IPS-NIHi7 (cell line): ENCODE measurements at regions not wholly inside any gene's neighbourhood (a gene's known extent, or its start where the extent isn't known, plus 50 kb on each side); places are given as distances from the start of the nearest gene placed in this dataset.

Experiments used
- DNase-seq: peaks from one replicate; pipeline ENCODE4 v3.0.0; 2012; ENCODE audit warnings: mixed read lengths; ENCODE audit errors: extremely low spot score

DNA sequence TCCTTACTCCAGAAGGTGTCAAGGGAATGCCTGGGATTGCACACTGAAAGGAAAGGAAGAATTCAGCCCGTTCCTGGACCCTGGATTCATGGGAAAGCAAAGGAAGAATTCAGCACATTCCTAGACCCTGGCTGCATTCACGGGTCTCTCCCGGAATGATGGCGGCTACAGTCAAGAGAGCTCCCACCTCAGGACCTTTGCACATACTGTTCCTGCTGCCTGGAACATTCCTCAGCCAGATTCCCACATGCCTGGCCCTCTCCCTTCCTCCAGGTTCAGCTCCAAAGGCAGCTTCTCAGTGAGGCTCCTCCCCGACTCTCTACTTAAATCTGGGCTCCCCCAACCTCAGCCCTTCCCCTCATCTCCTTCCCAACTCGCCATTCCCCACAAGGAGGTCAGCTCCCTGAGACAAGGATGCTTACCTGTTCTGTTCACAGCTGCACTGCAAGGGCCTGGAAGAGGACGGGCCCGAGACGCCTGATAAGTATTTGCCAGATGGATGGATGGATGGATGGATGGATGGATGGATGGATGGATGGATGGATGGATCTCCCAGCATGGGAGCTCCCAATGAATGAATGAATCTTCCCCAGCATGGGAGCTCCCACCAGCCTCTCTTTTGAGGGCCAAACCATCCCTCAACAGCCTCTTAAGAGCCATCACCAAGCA is 77.4 kb downstream of the NCOR2 start:
- no peak for DNase-seq

DNA sequence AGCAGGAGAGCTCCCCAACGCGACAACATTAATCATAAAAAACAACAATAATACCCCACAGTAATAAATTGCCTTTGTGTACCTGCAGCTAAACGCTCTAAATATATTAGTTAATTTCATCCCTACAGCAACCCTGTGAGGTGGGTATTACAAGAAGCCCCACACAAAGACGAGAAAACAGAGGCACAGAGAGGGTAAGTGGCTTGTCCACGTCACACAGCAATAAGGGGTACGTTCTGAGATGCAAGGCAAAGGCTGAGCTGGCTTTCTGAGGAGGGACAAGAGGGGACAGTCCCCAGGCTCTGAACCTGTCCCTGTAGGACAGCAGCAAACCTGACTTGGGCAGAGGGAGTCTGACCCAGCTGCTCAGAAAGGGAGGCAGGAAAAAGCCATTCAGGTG is 78.2 kb downstream of the NCOR2 start:
- DNase-seq, result no peak

DNA sequence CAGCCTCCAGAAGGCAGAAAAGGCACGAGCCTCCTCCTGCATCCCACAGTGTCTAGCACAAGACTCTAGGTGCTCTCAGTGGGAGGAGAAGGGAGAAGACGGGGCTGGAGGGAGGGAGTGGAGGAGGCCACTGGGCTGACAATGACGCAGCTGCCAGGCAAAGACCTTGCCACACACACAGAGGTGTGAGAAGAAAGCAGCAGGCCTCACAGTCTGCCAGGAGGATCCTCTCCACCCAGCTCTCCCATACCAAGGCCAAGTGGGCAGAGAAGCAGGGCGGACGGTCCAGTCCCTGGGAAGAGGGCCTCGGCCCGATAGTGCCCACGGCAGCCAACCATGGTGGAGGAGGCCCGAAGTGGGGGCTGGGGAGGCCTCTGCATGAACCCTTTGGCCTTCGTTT is 78.9 kb downstream of the NCOR2 start:
- DNase-seq, result no peak

DNA sequence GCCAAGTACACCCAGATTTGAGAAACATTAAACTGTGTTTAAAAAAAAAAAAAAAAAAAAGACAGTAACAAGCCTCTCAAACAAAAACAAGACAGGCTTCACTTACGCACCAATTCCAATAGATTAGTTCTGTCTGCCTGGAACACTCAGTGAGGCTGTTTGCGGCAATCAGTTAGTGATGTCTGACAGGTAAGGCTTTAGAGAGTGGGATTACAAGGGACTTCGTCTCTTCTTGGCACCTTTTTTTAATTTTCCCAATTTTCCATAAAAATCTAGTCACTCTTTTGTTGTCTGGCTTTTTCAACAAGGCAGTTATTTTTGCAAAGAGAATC is 79.6 kb downstream of the NCOR2 start:
- DNase-seq, result no peak

DNA sequence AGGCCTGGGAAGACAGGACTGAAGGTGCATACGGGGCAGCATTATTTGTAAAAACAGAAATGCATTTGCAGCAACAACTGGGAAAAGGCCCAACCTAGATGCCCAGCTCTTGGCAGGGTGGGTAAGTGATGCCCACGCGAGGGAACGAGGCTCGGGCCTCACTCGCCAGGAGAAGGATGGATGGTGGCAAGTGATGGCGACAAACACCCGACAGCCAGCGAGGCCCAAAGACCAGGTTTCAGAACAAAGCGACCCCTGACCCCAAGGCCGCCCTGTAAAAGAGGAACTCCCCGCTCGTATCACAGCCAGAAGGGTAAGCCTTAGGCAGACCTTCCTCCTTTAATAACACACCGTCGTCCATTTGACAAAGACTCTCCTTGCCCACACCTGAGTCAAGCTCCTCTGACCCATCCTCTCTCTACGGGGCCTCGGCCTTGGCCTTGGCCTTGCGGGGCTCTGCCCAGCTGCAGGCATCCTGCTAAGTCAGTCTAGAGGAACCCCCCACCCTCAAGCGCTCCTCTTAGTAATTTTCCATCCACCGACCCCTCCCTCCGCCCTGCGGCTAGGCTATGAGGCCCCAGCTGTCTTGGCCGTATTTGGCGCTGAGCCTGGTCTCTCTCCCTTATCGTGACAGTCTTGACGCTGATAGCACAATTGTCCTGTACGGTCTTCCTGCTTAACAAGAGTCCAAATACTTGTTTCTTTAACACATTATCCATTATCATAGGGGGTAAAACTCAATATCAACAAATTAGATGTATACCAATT is 80.2 kb downstream of the NCOR2 start:
- DNase-seq, result no peak

DNA sequence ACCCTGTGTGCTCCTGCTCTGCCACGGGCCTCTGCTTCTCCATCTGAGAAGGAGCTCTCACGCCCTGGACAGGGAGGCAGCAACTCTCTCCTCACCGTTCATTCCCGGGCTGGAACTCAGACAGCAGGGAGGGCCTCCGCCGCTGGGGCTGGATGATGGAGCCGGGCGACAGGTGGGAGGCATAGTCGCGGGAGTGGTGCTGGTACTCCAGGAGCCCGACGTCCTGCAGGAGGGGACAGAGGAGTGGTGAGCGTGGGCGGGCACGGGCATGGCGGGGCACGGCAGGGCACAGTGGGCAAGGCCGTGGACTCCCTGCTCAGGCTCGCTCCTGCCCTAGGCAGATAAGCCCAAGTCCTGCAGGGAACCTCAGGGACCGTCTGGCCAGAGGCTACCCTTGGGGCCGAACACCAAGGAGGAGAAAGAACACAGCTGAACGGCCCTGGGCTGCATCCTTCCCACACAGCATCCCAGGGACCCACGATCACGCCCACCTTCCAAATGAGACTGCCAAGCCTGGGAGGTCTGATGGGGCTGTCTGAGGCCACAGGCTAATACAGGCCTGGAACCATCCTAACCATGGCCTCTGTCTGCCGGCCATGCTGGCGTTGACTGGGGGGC is 81.0 kb downstream of the NCOR2 start:
- DNase-seq, result no peak

DNA sequence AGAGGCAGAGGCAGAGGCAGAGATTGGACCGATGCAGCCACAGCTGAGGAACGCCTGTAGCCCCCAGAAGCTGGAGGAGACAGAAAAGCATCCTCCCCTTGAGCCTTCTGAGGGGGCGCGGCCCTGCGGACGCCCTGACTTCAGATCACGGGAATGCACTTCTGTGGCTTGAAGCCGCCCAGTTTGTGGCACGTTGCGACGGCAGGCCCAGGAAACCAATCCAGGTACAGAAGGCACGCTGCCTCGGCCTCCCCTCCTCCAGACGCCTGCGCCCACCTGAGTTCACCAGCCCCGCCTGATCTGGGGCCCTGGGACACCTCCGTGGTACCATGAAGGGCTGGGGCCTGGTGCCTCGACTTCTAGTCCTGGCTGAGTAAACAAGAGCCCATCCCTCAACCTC is 82.0 kb downstream of the NCOR2 start:
- DNase-seq, result no peak

DNA sequence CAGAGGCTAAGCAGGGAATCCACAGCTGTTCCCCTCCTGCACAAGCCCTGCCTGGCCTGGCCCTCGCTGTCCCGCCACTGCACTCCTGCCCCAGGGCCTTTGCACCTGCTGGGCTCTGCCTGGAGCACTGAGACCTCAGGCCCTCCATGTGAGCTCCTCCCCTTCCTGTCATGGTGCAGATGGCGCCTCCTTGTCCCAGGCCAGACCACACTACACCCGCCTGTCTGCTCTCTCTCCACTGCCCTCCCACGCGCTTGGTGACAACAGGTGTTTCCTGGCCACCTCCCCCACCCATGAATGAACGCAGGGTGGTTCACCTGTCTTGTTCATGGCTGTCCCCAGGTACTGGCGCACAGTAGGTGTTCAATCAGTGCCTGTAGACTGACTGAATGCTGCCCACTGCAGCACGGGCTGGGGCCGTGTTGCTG is 82.9 kb downstream of the NCOR2 start:
- DNase-seq, result no peak

DNA sequence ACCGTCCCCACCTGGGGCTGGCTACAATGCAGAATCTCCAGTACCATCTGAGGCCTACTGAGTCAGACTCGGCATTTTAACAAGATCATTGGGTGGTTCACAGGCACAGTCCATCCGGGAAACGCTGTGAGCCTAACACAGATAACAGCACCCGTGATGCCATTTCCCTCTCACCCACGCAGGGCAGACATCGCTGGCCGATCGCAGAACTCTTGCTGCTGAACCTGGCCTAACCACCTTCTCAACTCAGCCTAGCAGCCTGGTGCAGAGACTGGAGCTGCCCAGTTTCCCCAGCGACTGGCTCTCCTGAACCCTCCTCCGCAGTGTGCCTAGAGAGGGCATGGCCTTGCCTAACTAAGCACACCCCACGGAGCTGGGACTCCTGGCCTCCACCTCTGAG is 83.3 kb downstream of the NCOR2 start:
- no peak for DNase-seq

DNA sequence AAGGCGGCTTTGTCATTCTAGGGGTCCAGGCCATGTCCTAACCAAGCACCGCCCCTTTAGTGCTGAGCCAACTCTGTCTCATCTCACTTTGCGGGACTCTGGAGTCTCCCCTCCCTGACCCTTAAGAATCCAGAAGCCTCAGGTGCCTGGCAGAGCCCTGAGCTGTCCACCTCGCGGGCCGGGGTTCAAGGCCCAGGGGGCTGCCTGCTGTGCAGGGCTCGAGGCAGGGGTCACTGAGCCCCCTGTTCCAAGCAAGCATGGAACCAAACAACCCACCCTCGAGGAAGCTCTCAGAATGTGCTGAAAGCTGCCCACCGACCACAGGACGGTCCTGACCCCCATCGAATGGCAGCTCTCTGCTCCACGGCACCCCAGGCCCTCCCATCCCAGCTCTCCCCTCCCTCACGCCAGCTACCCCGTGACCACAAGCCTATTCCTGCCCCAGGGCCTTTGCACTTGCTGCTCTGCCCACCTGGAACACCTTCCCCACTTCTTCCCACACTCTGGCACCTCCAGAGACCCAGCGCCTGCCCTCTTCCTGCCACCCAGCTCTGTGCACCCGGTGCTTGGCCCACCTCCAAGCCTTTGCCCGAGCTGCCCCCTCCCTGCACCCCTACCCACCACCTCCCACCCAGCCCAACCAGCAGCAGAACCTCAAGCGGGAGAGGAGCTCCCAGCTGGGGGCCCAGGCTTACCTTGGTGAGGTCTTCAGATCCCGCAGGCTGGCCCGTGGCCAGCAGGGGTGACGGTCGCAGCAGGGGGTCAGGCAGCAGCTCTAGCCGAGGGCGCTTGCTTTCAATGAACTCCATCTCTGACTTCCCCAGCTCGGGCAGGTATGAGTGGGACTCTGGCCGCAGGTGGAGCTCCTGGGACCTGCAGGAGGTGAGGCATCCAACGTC is 84.3 kb downstream of the NCOR2 start:
- DNase-seq, result no peak

DNA sequence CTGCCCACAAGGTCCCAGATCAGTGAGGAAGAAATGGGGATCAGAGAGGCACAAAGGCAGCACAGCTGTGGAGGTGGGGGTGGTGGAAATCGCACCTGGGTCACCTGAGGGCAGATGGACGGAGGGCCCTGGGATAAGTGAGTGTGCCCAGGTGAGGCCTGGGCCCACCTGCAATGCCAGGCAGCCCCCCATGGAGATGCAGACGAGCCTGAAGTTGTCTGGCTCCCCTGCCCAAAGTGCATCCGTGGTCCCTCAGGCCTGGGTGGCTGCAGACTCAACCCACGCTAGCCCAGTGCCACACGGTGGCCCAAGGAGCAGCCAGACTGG is 84.9 kb downstream of the NCOR2 start:
- no peak for DNase-seq

DNA sequence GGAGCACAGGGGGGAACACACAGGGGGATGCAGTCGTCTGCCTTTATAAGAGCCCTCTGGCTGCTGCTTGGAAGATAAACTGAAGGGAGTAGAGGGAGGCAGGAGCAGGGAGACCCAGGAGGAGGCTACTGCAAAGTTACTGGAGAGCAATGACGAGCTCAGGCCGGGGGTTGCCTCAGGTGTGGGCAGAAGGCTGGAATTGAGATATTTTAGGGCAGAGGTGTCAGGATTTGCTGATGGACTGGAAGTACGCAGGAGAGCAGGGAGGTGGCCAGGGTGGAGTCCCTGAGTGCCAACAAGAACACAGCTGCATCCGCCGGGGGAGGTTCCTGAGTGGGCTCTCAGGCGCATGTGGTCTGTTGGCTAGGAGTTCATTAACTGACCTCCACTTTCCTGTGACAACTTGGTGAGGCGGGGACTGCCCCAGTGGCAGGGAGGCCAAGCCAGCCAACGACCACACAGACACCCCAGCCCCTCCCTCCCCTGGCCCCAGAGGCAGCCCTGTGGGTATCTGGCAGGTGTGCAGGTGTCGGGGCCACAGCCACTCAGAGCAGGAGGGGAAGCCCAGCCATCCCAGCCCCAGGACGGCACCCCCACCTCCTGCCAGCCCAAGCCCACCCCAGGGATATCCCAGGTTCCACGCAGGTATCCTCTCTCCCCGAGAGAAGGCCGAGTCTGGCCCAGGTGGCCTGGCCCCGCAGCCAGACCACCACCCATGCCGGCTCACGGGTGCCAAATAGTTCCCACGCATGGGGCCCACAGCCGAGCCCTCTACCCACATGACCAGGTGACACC is 85.4 kb downstream of the NCOR2 start:
- no peak for DNase-seq

DNA sequence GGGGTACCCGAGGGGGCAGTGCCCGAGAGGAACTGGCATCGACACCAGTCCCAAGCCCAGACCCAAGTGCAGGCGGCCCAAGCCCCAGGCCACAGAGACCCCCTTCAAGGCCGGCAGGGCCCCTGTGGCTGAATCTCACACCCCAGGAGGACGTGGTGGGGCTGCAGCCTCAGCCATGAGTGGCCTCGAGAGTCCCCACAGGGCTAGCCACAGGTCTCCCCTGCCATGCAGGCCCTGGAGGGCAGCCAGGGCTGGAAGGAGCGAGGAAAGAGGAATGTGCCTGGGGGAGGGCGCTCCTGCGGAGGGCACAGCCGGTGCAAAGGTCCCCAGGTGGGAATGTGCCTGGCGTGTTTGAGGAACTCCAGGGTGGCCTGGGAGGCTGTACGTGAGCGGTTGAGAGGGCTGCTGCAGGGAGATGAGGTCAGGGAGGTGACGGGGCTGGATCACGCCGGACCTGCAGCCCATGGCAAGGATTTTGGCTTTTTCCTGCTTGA is 86.1 kb downstream of the NCOR2 start:
- no peak for DNase-seq

DNA sequence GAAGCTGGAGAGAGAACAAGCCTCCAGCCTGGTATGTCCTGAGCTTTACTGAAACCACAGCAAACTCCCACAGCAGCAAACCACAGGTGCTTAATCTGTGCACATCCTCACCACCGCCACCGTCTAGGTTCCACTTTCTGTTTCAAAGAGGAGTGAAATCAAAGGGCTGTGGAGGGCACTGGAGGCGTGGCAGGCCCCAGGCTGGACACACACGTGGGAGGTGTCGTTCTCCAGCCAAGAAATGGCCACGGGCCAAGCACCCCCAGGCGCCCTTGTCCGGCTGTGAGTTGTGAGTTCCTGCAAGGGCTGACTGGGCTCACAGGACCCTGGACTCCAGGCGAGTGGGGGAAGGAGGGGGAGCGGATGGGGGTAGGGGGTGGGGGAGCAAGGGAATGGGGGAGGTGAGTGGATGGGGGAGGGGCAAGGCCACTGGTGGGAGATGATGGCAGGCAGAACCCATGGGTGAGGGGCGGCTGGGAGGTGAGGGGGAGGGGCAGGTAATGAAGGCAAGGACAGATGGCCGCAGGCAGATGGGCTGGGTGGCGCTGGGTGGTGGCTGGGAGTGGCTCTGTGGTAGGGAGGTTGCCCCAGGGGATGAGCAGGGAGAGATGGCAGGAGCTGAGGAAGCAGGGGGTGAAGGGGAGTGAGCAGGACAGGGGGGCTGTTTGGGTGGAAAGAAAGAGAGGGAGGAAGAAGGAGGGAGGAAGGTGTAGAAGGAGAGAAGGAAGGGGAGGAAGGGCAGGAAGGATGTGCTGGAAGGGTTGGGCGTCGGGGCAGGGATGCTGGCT is 86.7 kb downstream of the NCOR2 start:
- no peak for DNase-seq

DNA sequence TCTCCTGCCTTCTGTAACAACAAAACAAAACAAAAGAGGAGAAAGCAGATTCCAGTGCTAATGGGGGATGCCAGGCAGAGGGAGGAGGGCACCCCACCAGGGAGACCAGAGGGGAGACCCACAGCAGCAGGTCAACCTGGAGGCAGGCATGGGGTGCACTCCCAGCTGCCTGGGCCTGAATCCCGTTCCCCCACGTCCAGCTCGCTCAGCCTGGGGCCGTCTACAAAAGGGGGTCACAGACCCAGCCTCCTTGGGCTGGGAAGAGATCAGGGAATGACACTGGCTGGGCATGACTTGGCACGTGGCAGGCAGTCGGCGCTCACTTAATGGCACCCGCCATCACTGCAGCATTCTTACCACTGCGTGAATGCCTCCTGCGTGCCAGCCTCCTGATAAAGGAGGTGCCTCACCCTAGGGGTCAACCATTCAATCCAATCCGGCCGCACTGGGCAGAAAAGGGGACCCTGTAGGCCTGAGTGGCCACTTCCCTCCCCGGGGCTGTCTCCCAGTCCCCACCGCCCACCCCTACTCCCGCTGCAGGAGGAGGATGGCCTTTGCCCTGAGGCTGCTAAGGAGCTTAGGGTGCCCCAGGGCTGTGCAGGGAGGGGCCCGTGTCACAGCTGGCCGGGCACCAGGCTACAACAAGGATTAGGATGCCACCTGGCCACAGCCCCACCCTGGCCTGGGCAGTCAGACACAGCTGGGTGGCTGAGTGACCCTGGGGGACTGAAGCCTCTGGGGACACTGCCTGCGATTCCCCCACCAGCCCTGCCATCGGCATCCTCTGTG is 87.5 kb downstream of the NCOR2 start:
- DNase-seq, result no peak

DNA sequence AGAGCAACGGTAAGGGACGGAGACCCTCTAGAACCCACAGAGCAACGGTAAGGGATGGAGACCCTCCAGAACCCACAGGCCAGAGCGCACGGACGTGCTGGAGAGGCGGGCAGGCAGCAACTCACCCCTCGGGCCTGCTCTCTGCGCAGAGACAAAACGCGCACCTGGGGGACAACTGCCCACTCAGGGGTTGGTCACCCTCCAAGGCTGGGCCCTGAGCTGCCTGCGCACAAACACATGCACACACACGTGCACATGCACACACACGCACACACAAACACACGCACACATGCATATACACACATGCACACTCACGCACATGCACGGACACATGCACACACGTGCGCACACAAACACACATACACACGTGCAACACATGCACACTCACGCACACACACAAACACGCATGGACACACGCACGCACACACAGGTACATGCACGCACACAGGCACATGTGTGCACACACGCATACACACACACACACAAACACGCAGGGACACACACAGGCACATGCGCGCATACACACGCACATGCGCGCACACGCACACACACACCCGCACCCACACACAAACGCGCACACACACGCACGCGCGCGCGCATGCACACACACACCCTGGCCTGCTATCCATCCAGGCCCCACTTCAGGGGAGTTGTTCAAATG is 88.3 kb downstream of the NCOR2 start:
- DNase-seq, result no peak

DNA sequence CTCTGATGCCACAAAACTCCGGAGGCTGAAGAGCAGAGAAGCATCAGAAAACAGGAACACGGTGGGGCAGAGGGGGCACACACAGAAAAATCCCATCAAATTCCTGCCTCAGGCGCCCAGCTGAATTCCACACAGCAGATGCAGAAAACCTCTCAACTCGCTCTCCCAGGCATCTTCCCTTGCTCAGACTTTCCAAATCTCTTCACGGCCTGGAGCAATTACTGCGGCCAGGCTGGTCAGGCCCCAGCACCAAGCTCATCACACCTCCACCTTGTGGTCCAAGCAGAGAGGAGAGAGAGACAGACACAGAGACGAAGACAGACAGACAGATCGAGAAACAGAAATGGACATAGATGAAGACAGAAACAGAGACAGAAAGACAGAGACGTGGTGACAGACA is 89.0 kb downstream of the NCOR2 start:
- DNase-seq, result no peak

DNA sequence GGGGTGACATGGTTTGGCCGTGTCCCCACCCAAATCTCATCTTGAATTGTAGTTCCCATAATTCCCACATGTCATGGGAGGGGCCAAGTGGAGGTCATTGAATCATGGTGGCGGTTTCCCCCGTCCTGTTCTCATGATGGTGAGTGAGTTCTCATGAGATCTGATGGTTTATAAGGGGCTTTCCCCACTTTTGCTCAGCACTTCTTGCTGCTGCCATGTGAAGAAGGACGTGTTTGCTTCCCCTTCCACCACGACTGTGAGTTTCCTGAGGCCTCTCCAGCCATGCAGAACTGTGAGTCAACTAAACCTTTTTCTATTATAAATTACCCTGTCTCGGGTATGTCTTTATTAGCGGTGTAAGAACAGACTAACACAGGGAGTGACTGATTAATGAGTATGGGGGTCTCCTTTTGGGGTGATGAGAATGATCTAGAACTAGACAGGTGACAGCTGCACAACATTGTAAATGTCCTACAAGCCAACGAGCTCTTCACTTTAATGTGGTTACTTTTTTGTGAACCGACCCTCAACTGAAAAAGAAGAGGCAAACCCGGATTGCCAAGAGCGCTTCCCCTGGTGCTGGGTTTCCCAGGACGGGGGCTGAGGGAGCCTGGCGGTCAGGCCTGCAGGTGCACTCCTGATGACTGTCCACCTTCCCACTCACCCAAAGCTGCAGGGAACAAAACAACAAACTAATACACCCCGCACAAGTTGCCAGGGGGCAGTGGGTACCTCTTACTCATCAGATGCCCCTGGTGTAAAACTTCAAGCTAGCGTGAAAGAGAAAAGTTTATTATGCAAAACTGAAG is 90.1 kb downstream of the NCOR2 start:
- DNase-seq, result no peak
